Stimulated activated CD4-positive, alpha-beta T cell treated with anti-CD3 and anti-CD28 coated beads, Interleukin-15, amount 100 ng/mL, for 48 hours (primary cell): ENCODE measurements at regions not wholly inside any gene's neighbourhood (a gene's known extent, or its start where the extent isn't known, plus 50 kb on each side); places are given as distances from the start of the nearest gene placed in this dataset.
"Not testable (repeated sequence)": the region's sequence is repeated elsewhere in the genome, so short reads cannot be mapped to it uniquely, and the experiment has no call there.

Source experiments
- DNase-seq, 2 donors: peaks; one replicate each; pipeline ENCODE4 v3.0.0-alpha.2; 2020; ENCODE audit warnings: low read depth in 2 of 2

GRCh38 chr6:71360556-71361335 is 72.1 kb downstream of the OGFRL1 start:
- DNase-seq, result not testable (repeated sequence)

GRCh38 chr6:71364889-71365542 is 76.4 kb downstream of the OGFRL1 start:
- no peak for DNase-seq

- DNase-seq, result no peak
These were observed 79.1 kb downstream of the OGFRL1 start for GRCh38 chr6:71367756-71368155.

GRCh38 chr6:71368284-71368683 is 79.7 kb downstream of the OGFRL1 start:
- DNase-seq, result no peak

- no peak for DNase-seq
These were observed 82.9 kb downstream of the OGFRL1 start for GRCh38 chr6:71371559-71371958.

- no peak for DNase-seq
These were observed 85.3 kb downstream of the OGFRL1 start for GRCh38 chr6:71373943-71374342.

- DNase-seq, result no peak
These were observed 87.1 kb downstream of the OGFRL1 start for GRCh38 chr6:71375676-71376075.

GRCh38 chr6:71376830-71377229 is 88.2 kb downstream of the OGFRL1 start:
- DNase-seq, result no peak

GRCh38 chr6:71383476-71383875 is 94.9 kb downstream of the OGFRL1 start:
- DNase-seq, result no peak

GRCh38 chr6:71383901-71384489 is 95.4 kb downstream of the OGFRL1 start:
- DNase-seq, result no peak

GRCh38 chr6:71385111-71385822 is 96.7 kb downstream of the OGFRL1 start:
- no peak for DNase-seq

- no peak for DNase-seq
These were observed 97.6 kb downstream of the OGFRL1 start for GRCh38 chr6:71386215-71386614.

GRCh38 chr6:71387179-71387578 is 98.6 kb downstream of the OGFRL1 start:
- DNase-seq, result no peak

- DNase-seq, result no peak
These were observed 99.6 kb downstream of the OGFRL1 start for GRCh38 chr6:71388068-71388744.

- no peak for DNase-seq
These were observed 100.4 kb downstream of the OGFRL1 start for GRCh38 chr6:71388856-71389527.

GRCh38 chr6:71391126-71391525 is 102.5 kb downstream of the OGFRL1 start:
- DNase-seq, result no peak

- no peak for DNase-seq
These were observed 103.7 kb downstream of the OGFRL1 start for GRCh38 chr6:71392276-71392675.

- DNase-seq, result no peak
These were observed 104.9 kb downstream of the OGFRL1 start for GRCh38 chr6:71393471-71393870.

GRCh38 chr6:71393981-71394432 is 105.4 kb downstream of the OGFRL1 start:
- no peak for DNase-seq

GRCh38 chr6:71394926-71395325 is 106.3 kb downstream of the OGFRL1 start:
- DNase-seq, result no peak
